ENCODE measurements at regions not wholly inside any gene's neighbourhood (a gene's known extent, or its start where the extent isn't known, plus 50 kb on each side); places are given as distances from the start of the nearest gene placed in this dataset.

DNA sequence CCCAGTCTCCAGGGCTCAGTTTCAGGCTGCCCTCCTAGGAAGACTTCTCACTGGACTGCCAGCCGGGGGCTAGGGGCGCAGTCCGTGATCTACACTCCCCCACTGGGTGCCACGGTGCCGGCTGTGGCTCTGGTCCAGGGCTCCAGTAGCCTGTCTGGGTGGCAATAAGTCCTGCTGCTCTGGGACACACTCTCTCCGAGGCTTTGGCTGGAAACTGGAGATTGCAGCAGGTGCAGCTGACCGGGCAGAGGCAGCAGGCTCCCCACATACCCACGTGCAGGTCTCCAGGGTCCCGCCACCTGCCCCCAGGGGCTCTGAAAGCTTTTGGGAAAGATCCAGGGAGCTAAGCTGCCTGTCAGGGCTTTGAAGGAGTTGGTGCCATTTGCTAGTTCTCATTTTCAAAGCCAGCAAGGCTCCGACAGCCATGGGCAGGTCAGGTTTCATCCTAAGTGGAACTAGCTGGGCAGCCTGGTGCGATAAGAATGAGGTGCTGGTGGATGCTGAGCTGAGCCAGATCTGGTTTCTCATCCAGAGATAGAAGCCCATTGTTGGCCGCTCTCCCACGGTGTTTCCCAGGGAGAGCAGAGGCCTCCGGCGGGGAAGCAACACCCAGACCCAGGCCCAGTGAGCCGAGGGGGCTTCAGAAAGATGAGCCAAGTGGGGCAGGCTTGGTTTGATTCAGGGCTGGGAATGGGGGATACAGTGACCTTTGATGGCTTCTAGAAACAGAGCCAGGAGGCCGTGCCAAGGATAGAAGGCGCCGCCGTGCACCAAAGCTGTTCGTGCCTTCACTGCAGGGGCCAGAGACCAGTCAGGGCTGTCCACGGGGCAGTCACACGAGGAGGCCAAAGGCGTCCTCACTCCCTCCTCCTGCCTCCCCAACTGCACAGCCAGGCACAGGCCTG is 141.7 kb upstream of the GPC1 start:
- no peak for TF ChIP-seq POLR2AphosphoS5 (IDR thresholded peaks at IDR 0.05)
- no peak for TF ChIP-seq CTCF (IDR thresholded peaks at IDR 0.05)
- TF ChIP-seq POLR2A (IDR thresholded peaks at IDR 0.05) = no peak
